ENCODE measurements at regions not wholly inside any gene's neighbourhood (a gene's known extent, or its start where the extent isn't known, plus 50 kb on each side); places are given as distances from the start of the nearest gene placed in this dataset.

DNA sequence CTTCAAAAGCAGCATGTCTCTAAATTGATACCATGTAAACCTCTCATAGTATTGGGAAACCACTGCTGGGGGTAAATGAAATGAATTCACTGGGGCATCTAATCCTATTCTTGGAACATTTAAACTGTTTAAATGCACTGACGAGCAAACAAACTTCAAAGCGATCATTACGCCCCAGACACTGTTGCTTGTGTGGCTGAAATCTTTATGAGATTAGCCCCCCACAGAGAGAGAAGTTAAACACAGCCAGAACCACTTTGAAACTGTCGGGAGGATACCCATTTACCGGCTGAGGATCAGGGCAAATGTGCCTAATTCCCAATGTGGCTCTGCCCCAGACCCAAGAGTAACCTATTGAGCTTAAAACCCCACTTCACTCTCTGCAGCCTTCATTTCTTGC is 308.4 kb upstream of the CDIN1 start:
- TF ChIP-seq, protein P1, sequence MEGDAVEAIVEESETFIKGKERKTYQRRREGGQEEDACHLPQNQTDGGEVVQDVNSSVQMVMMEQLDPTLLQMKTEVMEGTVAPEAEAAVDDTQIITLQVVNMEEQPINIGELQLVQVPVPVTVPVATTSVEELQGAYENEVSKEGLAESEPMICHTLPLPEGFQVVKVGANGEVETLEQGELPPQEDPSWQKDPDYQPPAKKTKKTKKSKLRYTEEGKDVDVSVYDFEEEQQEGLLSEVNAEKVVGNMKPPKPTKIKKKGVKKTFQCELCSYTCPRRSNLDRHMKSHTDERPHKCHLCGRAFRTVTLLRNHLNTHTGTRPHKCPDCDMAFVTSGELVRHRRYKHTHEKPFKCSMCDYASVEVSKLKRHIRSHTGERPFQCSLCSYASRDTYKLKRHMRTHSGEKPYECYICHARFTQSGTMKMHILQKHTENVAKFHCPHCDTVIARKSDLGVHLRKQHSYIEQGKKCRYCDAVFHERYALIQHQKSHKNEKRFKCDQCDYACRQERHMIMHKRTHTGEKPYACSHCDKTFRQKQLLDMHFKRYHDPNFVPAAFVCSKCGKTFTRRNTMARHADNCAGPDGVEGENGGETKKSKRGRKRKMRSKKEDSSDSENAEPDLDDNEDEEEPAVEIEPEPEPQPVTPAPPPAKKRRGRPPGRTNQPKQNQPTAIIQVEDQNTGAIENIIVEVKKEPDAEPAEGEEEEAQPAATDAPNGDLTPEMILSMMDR (IDR thresholded peaks at IDR 0.05), result no peak
- TF ChIP-seq EZH2 (IDR thresholded peaks at IDR 0.05) (no peak), EZH2phosphoT487 (IDR thresholded peaks at IDR 0.05) (peak; percentile 100)

All from neural progenitor cell (in vitro differentiated cells).